ENCODE measurements at regions not wholly inside any gene's neighbourhood (a gene's known extent, or its start where the extent isn't known, plus 50 kb on each side); places are given as distances from the start of the nearest gene placed in this dataset.

DNA sequence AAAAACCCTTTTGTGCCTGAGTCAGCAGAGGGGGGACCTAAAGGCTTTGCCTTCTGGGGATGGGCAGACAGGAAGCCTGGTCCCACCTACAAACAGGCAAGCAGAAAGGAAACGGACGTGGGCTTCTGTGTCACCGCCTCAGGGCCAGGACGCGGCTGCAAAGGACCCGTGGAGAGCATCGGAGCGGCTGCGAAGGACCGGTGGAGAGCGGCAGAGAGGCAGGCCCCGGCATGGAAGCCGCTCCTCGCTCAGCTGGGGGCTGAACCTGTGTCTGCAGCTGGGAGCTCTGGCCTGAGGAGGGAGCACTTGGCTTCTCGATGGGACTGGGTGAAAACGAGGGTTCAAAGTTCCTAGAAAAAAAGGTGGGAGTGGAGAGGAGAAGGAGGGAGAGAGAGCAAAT is 125.4 kb upstream of the PPP2R2D start:
- TF ChIP-seq, protein P1, sequence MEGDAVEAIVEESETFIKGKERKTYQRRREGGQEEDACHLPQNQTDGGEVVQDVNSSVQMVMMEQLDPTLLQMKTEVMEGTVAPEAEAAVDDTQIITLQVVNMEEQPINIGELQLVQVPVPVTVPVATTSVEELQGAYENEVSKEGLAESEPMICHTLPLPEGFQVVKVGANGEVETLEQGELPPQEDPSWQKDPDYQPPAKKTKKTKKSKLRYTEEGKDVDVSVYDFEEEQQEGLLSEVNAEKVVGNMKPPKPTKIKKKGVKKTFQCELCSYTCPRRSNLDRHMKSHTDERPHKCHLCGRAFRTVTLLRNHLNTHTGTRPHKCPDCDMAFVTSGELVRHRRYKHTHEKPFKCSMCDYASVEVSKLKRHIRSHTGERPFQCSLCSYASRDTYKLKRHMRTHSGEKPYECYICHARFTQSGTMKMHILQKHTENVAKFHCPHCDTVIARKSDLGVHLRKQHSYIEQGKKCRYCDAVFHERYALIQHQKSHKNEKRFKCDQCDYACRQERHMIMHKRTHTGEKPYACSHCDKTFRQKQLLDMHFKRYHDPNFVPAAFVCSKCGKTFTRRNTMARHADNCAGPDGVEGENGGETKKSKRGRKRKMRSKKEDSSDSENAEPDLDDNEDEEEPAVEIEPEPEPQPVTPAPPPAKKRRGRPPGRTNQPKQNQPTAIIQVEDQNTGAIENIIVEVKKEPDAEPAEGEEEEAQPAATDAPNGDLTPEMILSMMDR (IDR thresholded peaks at IDR 0.05; ENCODE audit: insufficient read depth, low read length, severe bottlenecking) = no peak
- Histone ChIP-seq H3K36me3 (ENCODE audit: control insufficient read depth, insufficient read depth, low read length) (no peaks in the 10 kb centered on the region), H3K27me3 (ENCODE audit: control insufficient read depth, insufficient read depth, low read length) (no peaks in the 10 kb centered on the region), H3K4me3 (ENCODE audit: low read depth, low read length) (no peak overlapping the region)
- FAIRE-seq (no peak), DNase-seq (ENCODE audit: low read depth) (no peak)

DNA sequence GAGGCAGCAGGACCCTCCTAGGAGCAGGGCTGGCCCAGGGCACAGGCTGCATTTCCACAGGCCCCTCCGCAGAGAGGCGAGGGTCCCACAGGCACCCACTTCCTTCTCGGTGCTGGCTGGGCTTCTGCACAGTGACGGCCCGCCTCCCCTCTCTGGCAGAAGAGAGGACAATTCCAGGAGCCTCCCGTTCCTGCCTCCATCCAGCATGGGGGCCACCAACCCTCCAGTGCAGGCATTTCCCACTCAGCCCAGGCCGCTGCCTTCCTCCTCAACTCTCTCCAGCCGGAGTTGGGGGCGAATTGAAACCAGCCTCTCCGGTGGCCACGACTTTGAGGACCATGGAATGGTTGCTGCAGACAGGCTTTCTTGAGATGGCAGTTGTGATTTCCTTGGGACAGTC is 125.0 kb upstream of the PPP2R2D start:
- FAIRE-seq = no peak
- Histone ChIP-seq H3K4me3 (ENCODE audit: low read depth, low read length) (no peak overlapping the region), H3K27me3 (ENCODE audit: control insufficient read depth, insufficient read depth, low read length) (no peaks in the 10 kb centered on the region), H3K36me3 (ENCODE audit: control insufficient read depth, insufficient read depth, low read length) (no peaks in the 10 kb centered on the region)
- TF ChIP-seq, protein P1 (IDR thresholded peaks at IDR 0.05; ENCODE audit: insufficient read depth, low read length, severe bottlenecking) = no peak
- no peak for DNase-seq (ENCODE audit: low read depth)

DNA sequence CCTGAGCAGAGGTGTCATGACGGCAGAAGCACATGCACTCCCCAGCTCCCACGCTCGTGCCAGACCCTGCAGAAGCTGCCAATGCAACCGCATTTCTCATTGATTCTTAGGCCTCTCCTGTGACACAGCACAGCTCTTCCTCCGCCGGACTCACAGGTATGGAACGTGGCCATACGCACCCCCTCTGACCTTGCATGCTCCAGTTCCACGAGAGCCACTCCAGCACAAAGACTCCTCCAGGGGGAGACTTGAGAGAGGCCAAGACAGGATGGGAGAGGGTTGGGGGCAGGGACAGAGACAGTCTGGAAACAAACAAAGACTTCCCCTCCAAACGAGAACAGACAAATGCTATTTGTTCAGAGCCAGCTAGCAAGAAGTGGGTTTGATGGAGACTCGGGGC is 124.3 kb upstream of the PPP2R2D start:
- DNase-seq (ENCODE audit: low read depth) (no peak), FAIRE-seq (no peak)
- no peaks in the 10 kb centered on the region for H3K36me3 ChIP-seq (ENCODE audit: control insufficient read depth, insufficient read depth, low read length)
- no peak overlapping the region for H3K4me3 ChIP-seq (ENCODE audit: low read depth, low read length)
- TF ChIP-seq, protein P1 (IDR thresholded peaks at IDR 0.05; ENCODE audit: insufficient read depth, low read length, severe bottlenecking) = no peak
- no peaks in the 10 kb centered on the region for H3K27me3 ChIP-seq (ENCODE audit: control insufficient read depth, insufficient read depth, low read length)

DNA sequence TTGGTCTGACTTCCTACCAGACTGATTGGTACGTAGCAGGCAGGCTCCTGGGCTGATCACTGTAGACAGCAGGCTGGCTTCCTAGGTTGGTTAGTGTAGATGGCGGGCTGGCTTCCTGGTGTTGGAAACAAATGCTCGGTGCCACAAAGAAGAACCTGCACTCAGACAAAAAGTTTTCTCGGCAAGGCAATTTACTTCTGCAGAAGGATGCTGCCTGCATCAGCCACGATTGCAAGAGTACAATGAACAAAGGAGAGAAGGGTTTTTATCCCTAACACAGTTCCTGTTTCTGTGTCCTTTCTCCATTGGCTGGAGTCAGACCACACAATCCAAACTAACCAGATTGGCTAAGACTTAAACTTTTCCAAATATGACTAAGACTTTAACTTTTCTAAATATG is 123.6 kb upstream of the PPP2R2D start:
- no peaks in the 10 kb centered on the region for H3K36me3 ChIP-seq (ENCODE audit: control insufficient read depth, insufficient read depth, low read length)
- H3K4me3 ChIP-seq (ENCODE audit: low read depth, low read length) = no peak overlapping the region
- FAIRE-seq = no peak
- TF ChIP-seq, protein P1 (IDR thresholded peaks at IDR 0.05; ENCODE audit: insufficient read depth, low read length, severe bottlenecking) = no peak
- DNase-seq (ENCODE audit: low read depth) = no peak
- no peaks in the 10 kb centered on the region for H3K27me3 ChIP-seq (ENCODE audit: control insufficient read depth, insufficient read depth, low read length)

DNA sequence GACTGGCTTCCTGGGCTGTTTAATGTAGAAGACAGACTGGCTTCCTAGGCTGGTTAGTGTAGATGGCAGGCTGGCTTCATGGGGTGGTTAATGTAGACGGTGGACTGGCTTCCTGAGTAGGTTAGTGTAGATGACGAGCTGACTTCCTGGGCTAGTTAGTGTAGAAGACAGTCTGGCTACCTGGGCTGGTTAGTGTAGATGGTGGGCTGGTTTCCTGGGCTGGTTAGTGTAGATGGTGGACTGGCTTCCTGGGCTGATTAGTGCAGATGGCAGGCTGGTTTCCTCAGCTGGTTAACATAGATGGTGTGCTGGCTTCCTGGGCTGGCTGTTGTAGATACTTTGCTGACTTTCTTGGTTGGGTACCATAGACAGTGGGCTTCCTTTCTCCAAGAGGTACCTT is 122.9 kb upstream of the PPP2R2D start:
- no peaks in the 10 kb centered on the region for H3K27me3 ChIP-seq (ENCODE audit: control insufficient read depth, insufficient read depth, low read length)
- DNase-seq (ENCODE audit: low read depth) (no peak), FAIRE-seq (peak; percentile 23)
- H3K4me3 ChIP-seq (ENCODE audit: low read depth, low read length) = no peak overlapping the region
- H3K36me3 ChIP-seq (ENCODE audit: control insufficient read depth, insufficient read depth, low read length) = no peaks in the 10 kb centered on the region
- TF ChIP-seq, protein P1 (IDR thresholded peaks at IDR 0.05; ENCODE audit: insufficient read depth, low read length, severe bottlenecking) = no peak

DNA sequence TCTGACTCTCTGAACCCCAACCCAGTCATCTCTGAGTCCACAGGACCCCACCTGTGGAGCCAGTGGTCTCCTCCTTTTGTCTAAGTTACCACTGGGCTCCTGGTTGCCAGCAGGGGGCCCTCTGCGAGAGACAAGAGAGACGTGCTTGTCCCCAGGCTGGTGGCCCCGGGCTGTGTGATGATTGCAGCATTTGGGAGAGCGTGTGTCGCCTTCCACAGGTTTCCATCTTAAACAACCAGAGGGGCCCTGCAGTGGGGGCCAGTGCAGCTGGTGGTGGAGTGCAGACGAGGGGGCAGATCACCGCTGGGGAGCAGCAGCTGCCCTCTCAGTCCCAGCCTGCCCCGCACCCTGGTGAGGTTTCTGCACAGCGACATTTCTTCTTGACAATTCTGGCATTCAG is 122.4 kb upstream of the PPP2R2D start:
- DNase-seq (ENCODE audit: low read depth) (no peak), FAIRE-seq (no peak)
- TF ChIP-seq, protein P1 (IDR thresholded peaks at IDR 0.05; ENCODE audit: insufficient read depth, low read length, severe bottlenecking) = no peak
- no peaks in the 10 kb centered on the region for H3K27me3 ChIP-seq (ENCODE audit: control insufficient read depth, insufficient read depth, low read length)
- no peaks in the 10 kb centered on the region for H3K36me3 ChIP-seq (ENCODE audit: control insufficient read depth, insufficient read depth, low read length)
- H3K4me3 ChIP-seq (ENCODE audit: low read depth, low read length) = no peak overlapping the region

Data from bronchial epithelial cell (primary cell).